GM10266 (cell line): ENCODE measurements at regions not wholly inside any gene's neighbourhood (a gene's known extent, or its start where the extent isn't known, plus 50 kb on each side); places are given as distances from the start of the nearest gene placed in this dataset.

Experiments used
- DNase-seq: peaks from one replicate; pipeline ENCODE4 v3.0.0; 2012; ENCODE audit errors: extremely low spot score
- CTCF ChIP-seq: IDR thresholded peaks from 2 replicates; pipeline ENCODE4 v1.5.1; 2012; ENCODE audit warnings: mild to moderate bottlenecking, low read depth; ENCODE audit not compliant: control insufficient read depth, insufficient read depth; ENCODE audit errors: missing control alignments

- TF ChIP-seq CTCF: no peak
- no peak for DNase-seq
Observed at GRCh38 chr10:8531116-8531515, 476.6 kb downstream of the GATA3 start.

GRCh38 chr10:8532647-8533046, 478.2 kb downstream of the GATA3 start:
- no peak for TF ChIP-seq CTCF
- no peak for DNase-seq

- DNase-seq: no peak
- no peak for TF ChIP-seq CTCF
Observed at GRCh38 chr10:8533462-8533861, 479.0 kb downstream of the GATA3 start.

- DNase-seq: no peak
- TF ChIP-seq CTCF: no peak
Observed at GRCh38 chr10:8534096-8534495, 479.6 kb downstream of the GATA3 start.

GRCh38 chr10:8534891-8535290, 480.4 kb downstream of the GATA3 start:
- no peak for TF ChIP-seq CTCF
- DNase-seq: no peak

- DNase-seq: no peak
- TF ChIP-seq CTCF: no peak
Observed at GRCh38 chr10:8539056-8539455, 484.6 kb downstream of the GATA3 start.

GRCh38 chr10:8543361-8544056, 489.0 kb downstream of the GATA3 start:
- DNase-seq: no peak
- TF ChIP-seq CTCF: no peak
